Stimulated activated CD8-positive, alpha-beta memory T cell treated with anti-CD3 and anti-CD28 coated beads, Interleukin-15, amount 100 ng/mL, for 1 hour (primary cell): ENCODE measurements at regions not wholly inside any gene's neighbourhood (a gene's known extent, or its start where the extent isn't known, plus 50 kb on each side); places are given as distances from the start of the nearest gene placed in this dataset.
"Not testable (repeated sequence)": the region's sequence is repeated elsewhere in the genome, so short reads cannot be mapped to it uniquely, and the experiment has no call there.

ENCODE experiments used
- DNase-seq: peaks from one replicate; pipeline ENCODE4 v3.0.0-alpha.2; 2020; ENCODE audit warnings: low read depth

- DNase-seq, result no peak
These were observed 1307.8 kb upstream of the RAG2 start for GRCh38 chr11:37905707-37906417.

- DNase-seq, result no peak
These were observed 1298.0 kb upstream of the RAG2 start for GRCh38 chr11:37896016-37896415.

GRCh38 chr11:37881741-37882140, 1283.7 kb upstream of the RAG2 start:
- DNase-seq, result no peak

- no peak for DNase-seq
These were observed 1263.6 kb upstream of the RAG2 start for GRCh38 chr11:37861671-37862070.

- DNase-seq, result not testable (repeated sequence)
These were observed 1260.9 kb upstream of the RAG2 start for GRCh38 chr11:37858806-37859537.

GRCh38 chr11:37858398-37858797, 1260.4 kb upstream of the RAG2 start:
- no peak for DNase-seq

GRCh38 chr11:37857726-37858125, 1259.7 kb upstream of the RAG2 start:
- no peak for DNase-seq

- no peak for DNase-seq
These were observed 1251.7 kb upstream of the RAG2 start for GRCh38 chr11:37849706-37850105.

GRCh38 chr11:37843603-37844002, 1245.6 kb upstream of the RAG2 start:
- DNase-seq, result no peak

GRCh38 chr11:37841016-37841415, 1243.0 kb upstream of the RAG2 start:
- no peak for DNase-seq

GRCh38 chr11:37840345-37840744, 1242.3 kb upstream of the RAG2 start:
- DNase-seq, result not testable (repeated sequence)

GRCh38 chr11:37830529-37830928, 1232.5 kb upstream of the RAG2 start:
- no peak for DNase-seq

- no peak for DNase-seq
These were observed 1219.8 kb upstream of the RAG2 start for GRCh38 chr11:37817727-37818270.

GRCh38 chr11:37812281-37812880, 1214.3 kb upstream of the RAG2 start:
- DNase-seq, result no peak

GRCh38 chr11:37811349-37811748, 1213.3 kb upstream of the RAG2 start:
- no peak for DNase-seq

- DNase-seq, result no peak
These were observed 1206.6 kb upstream of the RAG2 start for GRCh38 chr11:37804666-37805065.

GRCh38 chr11:37788141-37788877, 1190.3 kb upstream of the RAG2 start:
- DNase-seq, result no peak

GRCh38 chr11:37786214-37786755, 1188.2 kb upstream of the RAG2 start:
- DNase-seq, result no peak

GRCh38 chr11:37774441-37774840, 1176.4 kb upstream of the RAG2 start:
- no peak for DNase-seq

- no peak for DNase-seq
These were observed 1172.1 kb upstream of the RAG2 start for GRCh38 chr11:37770145-37770544.

GRCh38 chr11:37762079-37762478, 1164.0 kb upstream of the RAG2 start:
- no peak for DNase-seq

- DNase-seq, result no peak
These were observed 1157.5 kb upstream of the RAG2 start for GRCh38 chr11:37755521-37755920.
